Astrocyte (in vitro differentiated cells and primary cell): ENCODE measurements at regions not wholly inside any gene's neighbourhood (a gene's known extent, or its start where the extent isn't known, plus 50 kb on each side); places are given as distances from the start of the nearest gene placed in this dataset.

Experiments used
- EZH2 ChIP-seq: IDR thresholded peaks from 2 replicates; pipeline ENCODE4 v1.6.1; 2012; ENCODE audit warnings: mild to moderate bottlenecking, low read length, inconsistent platforms; ENCODE audit not compliant: insufficient read depth
- TF ChIP-seq, protein P1 (sequence below): IDR thresholded peaks from 2 replicates; pipeline ENCODE4 v1.5.1; 2011; ENCODE audit warnings: low read depth, mild to moderate bottlenecking, inconsistent platforms, low read length, moderate library complexity; ENCODE audit not compliant: insufficient read depth

DNA sequence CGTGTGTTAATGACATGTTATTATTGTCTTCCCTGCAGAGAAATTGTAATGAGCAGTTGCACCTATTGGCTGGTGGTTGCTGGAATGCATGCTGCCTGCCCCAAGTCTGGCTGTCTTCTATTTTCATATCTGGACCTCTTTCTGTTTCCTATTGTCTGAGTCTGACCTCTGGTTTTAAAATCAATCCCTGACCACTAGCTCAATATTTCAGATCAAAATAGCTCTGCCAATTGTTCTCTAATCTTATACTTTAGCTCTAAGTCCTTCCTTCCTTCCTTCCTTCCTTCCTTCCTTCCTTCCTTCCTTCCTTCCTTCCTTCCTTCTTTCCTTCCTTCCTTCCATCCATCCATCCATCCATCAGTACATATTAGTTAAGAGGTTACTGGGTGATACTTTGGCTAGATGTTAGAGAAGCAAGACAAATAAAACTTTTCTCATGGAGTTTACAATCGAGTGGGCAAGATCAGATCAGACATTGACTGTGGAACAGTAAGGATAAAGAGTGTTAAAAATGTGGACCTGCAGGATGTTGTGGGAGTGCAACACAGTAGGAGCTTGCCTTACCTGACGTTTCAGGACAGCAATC, 417.1 kb downstream of the SOCS6 start:
- TF ChIP-seq, protein P1, sequence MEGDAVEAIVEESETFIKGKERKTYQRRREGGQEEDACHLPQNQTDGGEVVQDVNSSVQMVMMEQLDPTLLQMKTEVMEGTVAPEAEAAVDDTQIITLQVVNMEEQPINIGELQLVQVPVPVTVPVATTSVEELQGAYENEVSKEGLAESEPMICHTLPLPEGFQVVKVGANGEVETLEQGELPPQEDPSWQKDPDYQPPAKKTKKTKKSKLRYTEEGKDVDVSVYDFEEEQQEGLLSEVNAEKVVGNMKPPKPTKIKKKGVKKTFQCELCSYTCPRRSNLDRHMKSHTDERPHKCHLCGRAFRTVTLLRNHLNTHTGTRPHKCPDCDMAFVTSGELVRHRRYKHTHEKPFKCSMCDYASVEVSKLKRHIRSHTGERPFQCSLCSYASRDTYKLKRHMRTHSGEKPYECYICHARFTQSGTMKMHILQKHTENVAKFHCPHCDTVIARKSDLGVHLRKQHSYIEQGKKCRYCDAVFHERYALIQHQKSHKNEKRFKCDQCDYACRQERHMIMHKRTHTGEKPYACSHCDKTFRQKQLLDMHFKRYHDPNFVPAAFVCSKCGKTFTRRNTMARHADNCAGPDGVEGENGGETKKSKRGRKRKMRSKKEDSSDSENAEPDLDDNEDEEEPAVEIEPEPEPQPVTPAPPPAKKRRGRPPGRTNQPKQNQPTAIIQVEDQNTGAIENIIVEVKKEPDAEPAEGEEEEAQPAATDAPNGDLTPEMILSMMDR: no peak
- no peak for TF ChIP-seq EZH2
